PC-9 (cell line): ENCODE measurements at regions not wholly inside any gene's neighbourhood (a gene's known extent, or its start where the extent isn't known, plus 50 kb on each side); places are given as distances from the start of the nearest gene placed in this dataset.

ENCODE experiments used
- BruUV-seq: library from RNA; stranded (reverse); fragments of 400-500 nt; replicated peaks from 2 replicates; lab custom pipeline; 2021; lab: Mats Ljungman, UMichigan
- CTCF ChIA-PET: fragments of 300-600 bp; sonication (Branson Sonifier 250); formaldehyde crosslinking; loops from one replicate; lab custom pipeline; 2022; ENCODE audit warnings: antibody characterized with exemption; lab: Charles Lee
- POLR2A ChIA-PET: fragments of 300-600 bp; sonication (Branson Sonifier 250); formaldehyde crosslinking; loops from one replicate; lab custom pipeline; 2022; ENCODE audit warnings: antibody characterized with exemption; ENCODE audit not compliant: unreplicated experiment; lab: Charles Lee
- DNase-seq, 2 experiments: peaks; one replicate each; pipeline versions ENCODE4 v3.0.0 to v3.0.0-alpha.2; 2015 to 2022; ENCODE audit warnings: mixed read lengths in 1 of 2
- H2AFZ ChIP-seq: fragments of 200-600 bp; sonication (generic); 2 replicates; pipeline ENCODE4 v1.8.1; 2017; ENCODE audit warnings: antibody characterized with exemption
- H3F3A ChIP-seq: fragments of 200-600 bp; sonication (generic); 2 replicates; pipeline ENCODE4 v1.8.1; 2017; ENCODE audit warnings: antibody characterized with exemption, mild to moderate bottlenecking, low read depth; ENCODE audit not compliant: insufficient read depth
- H3K27ac ChIP-seq: fragments of 200-600 bp; sonication (generic); 2 replicates; pipeline ENCODE4 v1.6.1; 2016; ENCODE audit warnings: mixed run types
- H3K27me3 ChIP-seq: fragments of 200-600 bp; sonication (generic); 2 replicates; pipeline ENCODE4 v1.6.1; 2016; ENCODE audit warnings: low read depth, mixed run types; ENCODE audit not compliant: insufficient read depth
- H3K36me3 ChIP-seq: fragments of 200-600 bp; sonication (generic); 2 replicates; pipeline ENCODE4 v1.6.1; 2016; ENCODE audit warnings: low read depth, mixed run types
- H3K4me1 ChIP-seq: fragments of 200-600 bp; sonication (generic); replicated peaks from 2 replicates; pipeline ENCODE4 v1.6.1; 2016; ENCODE audit warnings: mixed run types; ENCODE audit not compliant: insufficient read depth
- H3K4me2 ChIP-seq: fragments of 200-600 bp; sonication (generic); 2 replicates; pipeline ENCODE4 v1.6.1; 2017; ENCODE audit warnings: mixed run types
- H3K4me3 ChIP-seq: fragments of 200-600 bp; sonication (generic); 2 replicates; pipeline ENCODE4 v1.6.1; 2016; ENCODE audit warnings: mixed run types
- H3K79me2 ChIP-seq: fragments of 200-600 bp; sonication (generic); 2 replicates; pipeline ENCODE4 v1.6.1; 2017; ENCODE audit warnings: low read depth, mixed run types
- H3K9me2 ChIP-seq: fragments of 200-600 bp; sonication (generic); 2 replicates; pipeline ENCODE4 v1.8.1; 2017; ENCODE audit warnings: mild to moderate bottlenecking; ENCODE audit not compliant: insufficient read depth
- H3K9me3 ChIP-seq: fragments of 200-600 bp; sonication (generic); 2 replicates; pipeline ENCODE4 v1.8.1; 2016; ENCODE audit warnings: low read depth; ENCODE audit not compliant: insufficient read depth
- H4K20me1 ChIP-seq: fragments of 200-600 bp; sonication (generic); 2 replicates; pipeline ENCODE4 v1.8.1; 2017; ENCODE audit not compliant: insufficient read depth
- CTCF ChIP-seq: fragments of 200-600 bp; sonication (generic); conservative IDR thresholded peaks from 2 replicates; pipeline ENCODE4 v1.6.1; 2017; ENCODE audit warnings: mixed run types, antibody characterized with exemption, mild to moderate bottlenecking, moderate library complexity
- EZH2 ChIP-seq: fragments of 200-600 bp; sonication (generic); IDR thresholded peaks from 2 replicates; pipeline ENCODE4 v1.8.0; 2017; ENCODE audit warnings: antibody characterized with exemption, low read depth
- intact Hi-C: fragments of 100-400 bp; cut with micrococcal nuclease; formaldehyde crosslinking; loops from one replicate; pipeline ENCODE4 v1.10.0; 2022; ENCODE audit not compliant: unreplicated experiment

GRCh38 chr10:131762789-131763696, 137.8 kb upstream of the PPP2R2D start:
- no peaks in the 10 kb centered on the region for H3K36me3 ChIP-seq
- no peaks in the 10 kb centered on the region for H3K4me1 ChIP-seq
- H3K27me3 ChIP-seq: peaks cover 60% of the 10 kb centered on the region
- no peaks in the 10 kb centered on the region for H3K9me2 ChIP-seq
- DNase-seq: no peak
- intact Hi-C loops: no loop called here
- H3K9me3 ChIP-seq: no peaks in the 10 kb centered on the region
- H3F3A ChIP-seq: no peaks in the 10 kb centered on the region
- no TSS peak for BruUV-seq
- no peaks in the 10 kb centered on the region for H3K79me2 ChIP-seq
- ChIA-PET CTCF (no interaction called here), POLR2A (no interaction called here)
- no peak overlapping the region for H3K4me2 ChIP-seq
- no peak overlapping the region for H3K4me3 ChIP-seq
- H2AFZ ChIP-seq: no peak overlapping the region
- H3K27ac ChIP-seq: no peak overlapping the region
- TF ChIP-seq CTCF: no peak
- TF ChIP-seq EZH2: no peak
- H4K20me1 ChIP-seq: no peaks in the 10 kb centered on the region

GRCh38 chr10:131764929-131765328, 135.9 kb upstream of the PPP2R2D start:
- Histone ChIP-seq H3K79me2 (no peaks in the 10 kb centered on the region), H3K27ac (no peak overlapping the region), H3K4me2 (no peak overlapping the region), H3F3A (no peaks in the 10 kb centered on the region), H3K9me3 (no peaks in the 10 kb centered on the region), H2AFZ (no peak overlapping the region), H3K4me3 (no peak overlapping the region), H3K27me3 (peaks cover 68% of the 10 kb centered on the region), H3K4me1 (no peaks in the 10 kb centered on the region), H3K9me2 (no peaks in the 10 kb centered on the region), H3K36me3 (no peaks in the 10 kb centered on the region), H4K20me1 (no peaks in the 10 kb centered on the region)
- BruUV-seq: no TSS peak
- ChIA-PET CTCF (no interaction called here), POLR2A (no interaction called here)
- DNase-seq: no peak
- intact Hi-C loops: no loop called here
- TF ChIP-seq CTCF (no peak), EZH2 (no peak)

GRCh38 chr10:131766096-131766495, 134.7 kb upstream of the PPP2R2D start:
- BruUV-seq: no TSS peak
- H4K20me1 ChIP-seq: no peaks in the 10 kb centered on the region
- no peaks in the 10 kb centered on the region for H3K9me3 ChIP-seq
- H3K79me2 ChIP-seq: no peaks in the 10 kb centered on the region
- H2AFZ ChIP-seq: no peak overlapping the region
- no peaks in the 10 kb centered on the region for H3K36me3 ChIP-seq
- POLR2A ChIA-PET: no interaction called here
- peaks cover 64% of the 10 kb centered on the region for H3K27me3 ChIP-seq
- intact Hi-C loops: no loop called here
- no peaks in the 10 kb centered on the region for H3K4me1 ChIP-seq
- CTCF ChIA-PET: no interaction called here
- H3F3A ChIP-seq: no peaks in the 10 kb centered on the region
- H3K9me2 ChIP-seq: no peaks in the 10 kb centered on the region
- no peak overlapping the region for H3K27ac ChIP-seq
- no peak overlapping the region for H3K4me2 ChIP-seq
- TF ChIP-seq EZH2: no peak
- TF ChIP-seq CTCF: no peak
- no peak for DNase-seq
- no peak overlapping the region for H3K4me3 ChIP-seq
